ENCODE measurements at regions not wholly inside any gene's neighbourhood (a gene's known extent, or its start where the extent isn't known, plus 50 kb on each side); places are given as distances from the start of the nearest gene placed in this dataset.

DNA sequence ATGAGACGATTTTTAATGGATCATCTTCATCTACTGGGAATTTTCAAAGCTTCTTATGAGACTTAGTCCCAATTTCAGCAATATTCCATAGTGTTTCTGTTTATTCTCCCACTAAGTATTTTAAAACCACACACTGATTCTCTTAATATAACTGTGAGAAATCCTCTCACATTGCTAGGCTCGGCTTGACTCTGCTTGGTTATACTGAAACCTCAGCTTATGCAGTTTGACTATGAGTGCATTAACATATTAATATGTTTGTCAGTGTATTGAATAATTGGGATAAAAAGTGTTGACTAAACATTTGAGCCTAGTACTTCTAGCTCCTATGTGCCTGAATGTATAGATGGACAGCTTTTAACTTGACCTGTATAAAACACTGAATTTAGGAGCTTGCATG is 298.5 kb upstream of the IZUMO3 start:
- no peaks in the 10 kb centered on the region for H3K36me3 ChIP-seq (ENCODE audit: insufficient read depth in 1 of 2, low read depth in 1 of 2)
- H3K4me1 ChIP-seq = no peaks in the 10 kb centered on the region
- 75 to 85% (median 77%) methylated on average over 2 of the region's 2 CpGs for WGBS, 3 donors
- TF ChIP-seq, protein P1, sequence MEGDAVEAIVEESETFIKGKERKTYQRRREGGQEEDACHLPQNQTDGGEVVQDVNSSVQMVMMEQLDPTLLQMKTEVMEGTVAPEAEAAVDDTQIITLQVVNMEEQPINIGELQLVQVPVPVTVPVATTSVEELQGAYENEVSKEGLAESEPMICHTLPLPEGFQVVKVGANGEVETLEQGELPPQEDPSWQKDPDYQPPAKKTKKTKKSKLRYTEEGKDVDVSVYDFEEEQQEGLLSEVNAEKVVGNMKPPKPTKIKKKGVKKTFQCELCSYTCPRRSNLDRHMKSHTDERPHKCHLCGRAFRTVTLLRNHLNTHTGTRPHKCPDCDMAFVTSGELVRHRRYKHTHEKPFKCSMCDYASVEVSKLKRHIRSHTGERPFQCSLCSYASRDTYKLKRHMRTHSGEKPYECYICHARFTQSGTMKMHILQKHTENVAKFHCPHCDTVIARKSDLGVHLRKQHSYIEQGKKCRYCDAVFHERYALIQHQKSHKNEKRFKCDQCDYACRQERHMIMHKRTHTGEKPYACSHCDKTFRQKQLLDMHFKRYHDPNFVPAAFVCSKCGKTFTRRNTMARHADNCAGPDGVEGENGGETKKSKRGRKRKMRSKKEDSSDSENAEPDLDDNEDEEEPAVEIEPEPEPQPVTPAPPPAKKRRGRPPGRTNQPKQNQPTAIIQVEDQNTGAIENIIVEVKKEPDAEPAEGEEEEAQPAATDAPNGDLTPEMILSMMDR (IDR thresholded peaks at IDR 0.05) = no peak
- ATAC-seq (no peak), DNase-seq (no peak)
- intact Hi-C loops (cut with DNase I) = no loop called here
- no peak overlapping the region for H3K27ac ChIP-seq
- no peaks in the 10 kb centered on the region for H3K27me3 ChIP-seq (ENCODE audit: insufficient read depth in 3 of 3, low read length in 2 of 3)
- no peak overlapping the region for H3K4me3 ChIP-seq
- H3K9me3 ChIP-seq = no peaks in the 10 kb centered on the region

DNA sequence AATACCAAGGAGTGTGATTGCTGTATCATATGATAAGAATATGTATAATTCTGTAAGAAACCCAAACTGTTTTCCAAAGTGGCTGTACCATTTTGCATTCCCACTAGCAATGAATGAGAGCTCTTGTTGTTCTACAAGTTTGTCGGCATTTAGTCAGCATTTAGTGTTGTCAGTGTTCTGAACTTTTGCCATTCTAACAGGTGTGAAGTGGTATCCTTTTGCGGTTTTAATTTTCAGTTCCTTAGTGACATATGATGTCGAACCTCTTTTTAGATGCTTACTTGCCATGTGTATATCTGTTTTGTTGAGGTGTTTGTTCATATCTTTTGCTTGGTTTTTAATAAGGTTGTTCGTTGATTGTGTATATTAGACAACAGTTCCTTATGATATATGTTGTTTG is 296.3 kb upstream of the IZUMO3 start:
- H3K36me3 ChIP-seq (ENCODE audit: insufficient read depth in 1 of 2, low read depth in 1 of 2) = no peaks in the 10 kb centered on the region
- DNase-seq (no peak), ATAC-seq (no peak)
- H3K27ac ChIP-seq = no peak overlapping the region
- H3K9me3 ChIP-seq = no peaks in the 10 kb centered on the region
- H3K4me3 ChIP-seq = no peak overlapping the region
- H3K27me3 ChIP-seq (ENCODE audit: insufficient read depth in 3 of 3, low read length in 2 of 3) = no peaks in the 10 kb centered on the region
- no peaks in the 10 kb centered on the region for H3K4me1 ChIP-seq
- TF ChIP-seq, protein P1 (IDR thresholded peaks at IDR 0.05) = no peak
- intact Hi-C loops (cut with DNase I) = no loop called here
- 67 to 79% (median 76%) methylated on average over 4 of the region's 4 CpGs for whole genome bisulfite sequencing, 3 donors

DNA sequence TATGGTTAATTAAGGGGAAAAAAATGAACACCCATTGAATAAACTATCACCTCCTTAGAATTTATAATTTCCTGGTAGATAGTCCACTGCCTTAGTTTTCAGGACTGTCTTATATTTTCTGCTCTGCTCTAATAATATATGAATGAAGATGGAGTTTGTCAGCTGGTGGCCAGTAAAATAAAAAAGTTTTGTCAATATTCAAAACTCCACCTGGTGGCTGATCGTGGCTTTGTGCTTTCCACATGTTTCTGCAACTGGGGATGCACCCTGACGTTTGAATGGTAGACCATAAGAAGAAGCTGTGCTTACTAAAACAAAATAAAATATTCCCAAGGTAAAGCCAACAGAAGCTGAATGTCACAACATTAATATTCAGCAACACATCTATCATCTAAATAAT is 286.6 kb upstream of the IZUMO3 start:
- Histone ChIP-seq H3K36me3 (ENCODE audit: insufficient read depth in 1 of 2, low read depth in 1 of 2) (no peaks in the 10 kb centered on the region), H3K4me3 (no peak overlapping the region), H3K27ac (no peak overlapping the region), H3K27me3 (ENCODE audit: insufficient read depth in 3 of 3, low read length in 2 of 3) (no peaks in the 10 kb centered on the region), H3K4me1 (no peaks in the 10 kb centered on the region), H3K9me3 (no peaks in the 10 kb centered on the region)
- intact Hi-C loops (cut with DNase I) = no loop called here
- 22 to 27% (median 25%) methylated on average over 2 of the region's 2 CpGs for WGBS, 3 donors
- TF ChIP-seq, protein P1 (IDR thresholded peaks at IDR 0.05) = no peak
- DNase-seq = no peak
- ATAC-seq = no peak

DNA sequence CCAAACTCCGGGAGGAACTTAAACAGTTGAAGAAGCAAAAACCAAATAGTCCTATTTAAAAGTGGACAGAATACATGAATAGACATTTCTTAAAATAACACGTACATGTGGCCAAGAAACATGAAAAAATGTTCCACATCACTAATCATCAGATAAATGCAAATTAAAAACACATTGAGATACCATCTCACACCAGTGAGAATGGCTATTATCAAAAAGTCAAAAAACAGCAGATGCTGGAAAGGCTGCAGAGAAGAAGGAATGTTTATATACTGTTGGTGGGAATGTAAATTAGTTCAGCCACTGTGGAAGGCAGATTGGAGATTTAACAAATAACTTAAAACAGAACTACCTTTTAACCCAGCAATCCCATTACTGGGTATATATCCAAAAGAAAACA is 283.0 kb upstream of the IZUMO3 start:
- TF ChIP-seq, protein P1 (IDR thresholded peaks at IDR 0.05) = no peak
- WGBS, 3 donors = 74 to 85% (median 80%) methylated on average over 2 of the region's 2 CpGs
- no peaks in the 10 kb centered on the region for H3K36me3 ChIP-seq (ENCODE audit: insufficient read depth in 1 of 2, low read depth in 1 of 2)
- H3K9me3 ChIP-seq = no peaks in the 10 kb centered on the region
- no peak overlapping the region for H3K4me3 ChIP-seq
- intact Hi-C loops (cut with DNase I) = no loop called here
- DNase-seq = no peak
- no peaks in the 10 kb centered on the region for H3K4me1 ChIP-seq
- no peaks in the 10 kb centered on the region for H3K27me3 ChIP-seq (ENCODE audit: insufficient read depth in 3 of 3, low read length in 2 of 3)
- H3K27ac ChIP-seq = no peak overlapping the region
- no peak for ATAC-seq

DNA sequence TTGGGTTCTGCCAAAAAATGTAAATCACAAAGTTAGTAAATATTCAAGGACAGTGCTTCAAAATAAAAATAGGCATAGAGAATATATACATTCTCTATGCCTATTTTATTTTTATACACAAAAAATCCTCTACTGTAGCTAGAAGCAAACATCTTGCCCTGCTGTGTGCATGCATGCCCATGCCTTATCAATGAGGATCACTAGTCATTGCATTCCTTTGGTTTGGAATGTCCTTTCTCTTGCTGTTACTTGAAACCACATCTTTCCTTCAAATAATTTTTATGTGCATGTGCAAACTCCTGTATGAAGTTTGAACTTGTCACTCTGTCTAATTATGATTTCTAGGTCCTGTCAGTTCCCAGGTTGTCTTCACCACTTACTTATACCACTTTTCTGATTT is 278.9 kb upstream of the IZUMO3 start:
- H3K9me3 ChIP-seq = no peaks in the 10 kb centered on the region
- DNase-seq (no peak), ATAC-seq (no peak)
- H3K4me1 ChIP-seq = no peaks in the 10 kb centered on the region
- intact Hi-C loops (cut with DNase I) = no loop called here
- H3K4me3 ChIP-seq = no peak overlapping the region
- TF ChIP-seq, protein P1 (IDR thresholded peaks at IDR 0.05) = no peak
- H3K36me3 ChIP-seq (ENCODE audit: insufficient read depth in 1 of 2, low read depth in 1 of 2) = no peaks in the 10 kb centered on the region
- no peak overlapping the region for H3K27ac ChIP-seq
- H3K27me3 ChIP-seq (ENCODE audit: insufficient read depth in 3 of 3, low read length in 2 of 3) = no peaks in the 10 kb centered on the region

Data from psoas muscle (tissue), 7 donors.